Left colon (tissue), 2 donors: ENCODE measurements at regions not wholly inside any gene's neighbourhood (a gene's known extent, or its start where the extent isn't known, plus 50 kb on each side); places are given as distances from the start of the nearest gene placed in this dataset.

Experiments used
- ATAC-seq: fragments of 200-7000 bp; cut with Tn5 transposase; one replicate; pipeline ENCODE4 v1.9.1; 2020; ENCODE audit warnings: mild to moderate bottlenecking, moderate library complexity
- DNase-seq, 2 donors: peaks; one replicate each; pipeline ENCODE4 v3.0.0-alpha.2; 2020
- intact Hi-C, 2 donors: fragments of 100-400 bp; cut with DNase I in 1 of 2; cut with micrococcal nuclease in 1 of 2; formaldehyde crosslinking; loops; one replicate each; pipeline versions ENCODE4 v1.11.2 to v1.14.0; 2022; cut with DNase I, micrococcal nuclease
- microRNA-seq, 2 donors: library from miRNA; unstranded; fragments of <30 nt; microRNA quantifications; one replicate each; pipeline versions ENCODE4 v1.1.0 to v1.2.0, GENCODE V29; 2020
- donor health status: DM: no; HTN: no; CAD: no.
- donor health status: DM: yes; HTN: yes; CAD: no.

DNA sequence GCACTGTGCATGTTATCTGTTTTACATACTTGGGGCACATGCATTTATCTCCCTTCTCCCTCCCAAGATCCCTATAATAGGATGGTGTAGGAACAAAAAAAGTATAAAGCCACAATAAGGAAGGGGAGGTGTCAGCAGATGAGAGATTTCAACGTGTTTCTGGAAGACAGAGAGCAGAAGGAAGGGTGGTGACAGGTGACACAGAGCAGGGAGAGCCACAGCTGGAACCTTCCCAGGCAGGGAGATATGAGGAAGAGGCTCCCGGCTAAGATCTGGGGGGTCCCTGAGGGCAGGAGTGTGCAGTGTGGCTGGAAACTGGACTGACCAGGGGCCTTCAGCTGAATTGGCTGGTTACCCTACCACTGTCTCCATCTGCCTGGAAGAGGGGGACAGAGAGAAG is 107.4 kb downstream of the BCOR start:
- DNase-seq (no peak), ATAC-seq (peak; percentile 80)
- intact Hi-C loops = no loop called here

DNA sequence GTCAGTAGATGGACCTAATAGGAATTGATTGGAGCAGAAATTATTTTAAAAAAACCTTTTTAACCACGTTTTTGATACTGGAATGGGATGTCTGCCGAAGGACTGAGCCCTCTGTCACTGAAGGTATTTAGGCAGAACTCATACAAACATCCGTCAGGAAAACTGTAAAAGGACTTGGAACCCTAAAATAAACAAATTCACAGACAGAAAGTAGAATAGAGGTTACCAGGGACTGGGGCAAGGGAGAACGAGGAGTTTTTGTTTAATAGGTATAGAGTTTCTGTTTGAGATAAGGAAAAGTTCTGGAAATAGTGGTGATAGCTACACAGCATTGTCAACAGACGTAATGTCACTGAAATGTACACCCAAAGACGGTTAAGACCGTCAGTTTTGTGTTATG is 105.5 kb downstream of the BCOR start:
- DNase-seq = no peak
- intact Hi-C loops = no loop called here
- ATAC-seq = peak; percentile 66

DNA sequence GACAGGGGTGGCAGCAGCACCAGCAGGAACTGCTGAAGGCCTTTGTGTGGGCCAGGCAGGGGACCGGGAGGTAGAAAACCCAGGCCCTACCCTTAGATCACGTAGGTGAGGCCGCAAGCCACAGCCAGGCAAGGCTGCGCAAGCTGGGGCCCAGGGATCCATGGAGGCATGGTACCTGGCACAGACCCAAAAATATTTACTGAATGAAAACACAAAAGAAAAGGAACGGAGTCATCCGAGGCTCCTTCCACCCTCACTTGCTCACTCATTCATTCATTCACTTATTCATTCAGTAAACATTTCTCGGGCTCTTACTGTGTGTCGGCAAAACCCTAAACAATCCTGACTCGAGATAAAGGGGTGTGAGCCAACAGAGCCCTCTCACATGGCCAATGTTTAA is 102.3 kb downstream of the BCOR start:
- DNase-seq (no peak), ATAC-seq (no peak)
- intact Hi-C loops = no loop called here

DNA sequence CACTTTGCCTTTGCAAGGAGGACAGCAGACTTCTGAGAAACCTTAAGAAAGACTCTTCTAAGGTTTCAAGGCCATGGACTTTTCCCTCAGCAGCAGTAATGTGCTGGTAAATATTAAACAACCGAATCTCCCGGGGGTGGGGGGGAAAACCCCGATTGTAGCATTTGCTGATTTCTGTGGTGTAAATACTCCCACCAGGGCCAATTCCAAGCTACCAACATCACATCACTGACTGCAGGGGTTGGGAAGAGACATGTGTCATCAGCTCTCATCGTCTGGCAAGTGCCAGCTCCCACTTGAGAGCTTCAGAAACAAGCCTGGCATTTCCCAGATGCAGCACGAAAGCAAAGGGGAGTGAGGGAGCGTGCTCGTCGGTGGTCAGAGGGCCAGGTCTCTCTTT is 101.2 kb downstream of the BCOR start:
- no peak for DNase-seq
- intact Hi-C loops = no loop called here
- no peak for ATAC-seq

DNA sequence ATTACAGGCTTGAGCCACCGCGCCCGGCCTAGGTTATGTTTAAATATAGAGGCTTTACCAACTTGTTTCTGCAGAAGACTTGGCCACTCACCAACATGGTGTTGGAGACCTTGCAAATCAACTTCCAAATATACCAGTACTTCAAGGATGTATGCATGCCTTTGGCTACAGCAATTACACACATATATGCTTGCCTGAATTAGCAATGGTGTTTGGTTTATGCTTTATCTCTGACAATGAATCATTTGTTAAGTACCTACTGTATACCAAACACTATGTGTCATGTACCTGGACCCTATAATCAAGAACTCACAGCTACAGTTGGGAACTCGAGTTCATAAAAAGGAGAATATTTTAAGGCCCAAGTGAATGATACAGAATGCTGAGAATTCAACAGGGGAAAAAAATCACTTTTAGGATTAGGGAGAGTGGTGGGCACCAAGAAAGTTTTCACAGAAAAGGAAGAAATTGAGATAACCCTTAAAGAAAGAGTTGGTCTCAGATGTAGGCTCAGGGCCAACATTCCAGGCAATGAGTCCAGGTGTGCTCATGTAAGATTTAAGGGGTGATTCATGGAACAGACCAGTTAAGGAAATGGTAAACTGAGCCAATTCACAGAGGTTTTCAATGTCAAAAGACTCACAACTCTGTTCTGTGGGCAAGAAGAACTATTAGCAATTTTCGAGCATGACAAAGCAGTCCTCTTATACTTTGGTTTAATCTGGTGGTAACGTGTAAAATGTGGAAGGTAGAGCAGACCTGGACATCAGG is 98.9 kb downstream of the BCOR start:
- DNase-seq = no peak
- intact Hi-C loops = no loop called here
- ATAC-seq = no peak

Small RNAs in the stretch of these regions (microRNA-seq; reads per million reads assigned to microRNA genes)
- 0 reads per million in 2 donors for gene MIR1587
- 0 reads per million in 2 donors for gene MIR3937
